ENCODE measurements at regions not wholly inside any gene's neighbourhood (a gene's known extent, or its start where the extent isn't known, plus 50 kb on each side); places are given as distances from the start of the nearest gene placed in this dataset.

DNA sequence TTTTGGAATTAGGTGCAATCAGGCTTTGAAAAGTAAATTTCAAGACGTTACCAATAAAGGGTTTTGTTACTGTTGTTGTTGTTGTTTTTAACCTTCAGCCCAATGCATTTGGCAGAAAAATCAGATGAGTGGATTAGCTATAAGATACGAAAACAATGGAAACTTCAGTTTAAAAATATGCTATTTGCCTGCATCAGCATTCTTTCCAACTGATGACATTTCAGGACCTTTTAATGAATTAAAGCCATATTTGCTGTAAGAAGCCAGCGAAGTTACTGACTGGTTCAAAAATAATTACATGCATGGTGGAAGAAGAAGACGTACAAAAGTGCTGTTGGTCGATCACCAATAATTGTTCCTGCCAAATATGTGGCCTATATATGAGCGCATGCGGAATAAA is 639.3 kb upstream of the SOX11 start:
- H3K4me1 ChIP-seq: no peaks in the 10 kb centered on the region
- no peaks in the 10 kb centered on the region for H3K9me3 ChIP-seq
- 88 to 90% methylated on average over 7 of the region's 7 CpGs for WGBS, 2 donors
- H3K27me3 ChIP-seq: no peaks in the 10 kb centered on the region
- TF ChIP-seq, protein P1, sequence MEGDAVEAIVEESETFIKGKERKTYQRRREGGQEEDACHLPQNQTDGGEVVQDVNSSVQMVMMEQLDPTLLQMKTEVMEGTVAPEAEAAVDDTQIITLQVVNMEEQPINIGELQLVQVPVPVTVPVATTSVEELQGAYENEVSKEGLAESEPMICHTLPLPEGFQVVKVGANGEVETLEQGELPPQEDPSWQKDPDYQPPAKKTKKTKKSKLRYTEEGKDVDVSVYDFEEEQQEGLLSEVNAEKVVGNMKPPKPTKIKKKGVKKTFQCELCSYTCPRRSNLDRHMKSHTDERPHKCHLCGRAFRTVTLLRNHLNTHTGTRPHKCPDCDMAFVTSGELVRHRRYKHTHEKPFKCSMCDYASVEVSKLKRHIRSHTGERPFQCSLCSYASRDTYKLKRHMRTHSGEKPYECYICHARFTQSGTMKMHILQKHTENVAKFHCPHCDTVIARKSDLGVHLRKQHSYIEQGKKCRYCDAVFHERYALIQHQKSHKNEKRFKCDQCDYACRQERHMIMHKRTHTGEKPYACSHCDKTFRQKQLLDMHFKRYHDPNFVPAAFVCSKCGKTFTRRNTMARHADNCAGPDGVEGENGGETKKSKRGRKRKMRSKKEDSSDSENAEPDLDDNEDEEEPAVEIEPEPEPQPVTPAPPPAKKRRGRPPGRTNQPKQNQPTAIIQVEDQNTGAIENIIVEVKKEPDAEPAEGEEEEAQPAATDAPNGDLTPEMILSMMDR (IDR thresholded peaks at IDR 0.05): no peak
- no peak for TF ChIP-seq POLR2A (IDR thresholded peaks at IDR 0.05)
- no peak for DNase-seq
- no peaks in the 10 kb centered on the region for H3K36me3 ChIP-seq
- H3K4me3 ChIP-seq (replicated peaks in 1 of 3): no peak overlapping the region
- no peak overlapping the region for H3K27ac ChIP-seq
- intact Hi-C loops (cut with DNase I): no loop called here

- intact Hi-C loops (cut with DNase I): no loop called here
- 62 to 63% methylated on average over 6 of the region's 6 CpGs for WGBS, 2 donors
- H3K4me3 ChIP-seq (replicated peaks in 1 of 3): no peak overlapping the region
- H3K27ac ChIP-seq: no peak overlapping the region
- DNase-seq: no peak
- no peaks in the 10 kb centered on the region for H3K27me3 ChIP-seq
- H3K9me3 ChIP-seq: no peaks in the 10 kb centered on the region
- H3K36me3 ChIP-seq: no peaks in the 10 kb centered on the region
- no peak for TF ChIP-seq POLR2A (IDR thresholded peaks at IDR 0.05)
- TF ChIP-seq, protein P1 (IDR thresholded peaks at IDR 0.05): no peak
- H3K4me1 ChIP-seq: no peaks in the 10 kb centered on the region
Observed at GRCh38 chr2:5057891-5058351, 634.3 kb upstream of the SOX11 start.

GRCh38 chr2:5060956-5061355 is 631.2 kb upstream of the SOX11 start:
- H3K9me3 ChIP-seq: no peaks in the 10 kb centered on the region
- no peaks in the 10 kb centered on the region for H3K36me3 ChIP-seq
- H3K4me3 ChIP-seq (replicated peaks in 1 of 3): no peak overlapping the region
- H3K27ac ChIP-seq: no peak overlapping the region
- DNase-seq: no peak
- WGBS, 2 donors: 93 to 94% methylated on average over 1 of the region's 1 CpG
- no peaks in the 10 kb centered on the region for H3K4me1 ChIP-seq
- H3K27me3 ChIP-seq: no peaks in the 10 kb centered on the region
- TF ChIP-seq POLR2A (IDR thresholded peaks at IDR 0.05): no peak
- TF ChIP-seq, protein P1 (IDR thresholded peaks at IDR 0.05): no peak
- intact Hi-C loops (cut with DNase I): no loop called here

DNA sequence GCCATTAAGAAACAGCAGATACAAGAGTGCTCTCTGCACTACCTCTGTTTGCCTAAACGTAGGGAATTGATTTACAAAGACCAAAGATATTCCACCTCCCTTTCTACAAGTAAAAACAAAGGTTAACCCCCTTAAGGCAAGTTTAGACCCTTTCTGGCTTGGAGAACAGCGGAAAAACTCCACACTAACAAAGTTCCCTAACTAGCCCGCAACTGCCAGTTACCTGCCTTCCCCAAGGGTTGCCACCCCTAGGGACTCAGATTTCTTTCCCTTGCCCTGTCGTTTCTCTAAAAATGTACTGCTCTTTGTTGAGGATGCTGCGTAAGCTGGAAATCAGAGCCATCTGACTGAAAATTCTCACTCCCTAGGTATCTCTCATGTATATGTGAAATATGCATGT is 627.5 kb upstream of the SOX11 start:
- WGBS, 2 donors: 71 to 72% methylated on average over 5 of the region's 5 CpGs
- DNase-seq: no peak
- H3K36me3 ChIP-seq: no peaks in the 10 kb centered on the region
- TF ChIP-seq, protein P1 (IDR thresholded peaks at IDR 0.05): no peak
- no peak for TF ChIP-seq POLR2A (IDR thresholded peaks at IDR 0.05)
- H3K4me3 ChIP-seq (replicated peaks in 1 of 3): no peak overlapping the region
- no peaks in the 10 kb centered on the region for H3K9me3 ChIP-seq
- peaks cover 3 to 4% of the 10 kb centered on the region in 2 donors for H3K4me1 ChIP-seq
- intact Hi-C loops (cut with DNase I): no loop called here
- no peaks in the 10 kb centered on the region for H3K27me3 ChIP-seq
- no peak overlapping the region for H3K27ac ChIP-seq

- no peaks in the 10 kb centered on the region for H3K27me3 ChIP-seq
- H3K36me3 ChIP-seq: no peaks in the 10 kb centered on the region
- no peak overlapping the region for H3K4me3 ChIP-seq (replicated peaks in 1 of 3)
- 94% methylated on average over 4 of the region's 4 CpGs for WGBS, 2 donors
- H3K4me1 ChIP-seq: peaks cover 5 to 8% of the 10 kb centered on the region in 2 donors
- H3K27ac ChIP-seq: no peak overlapping the region
- no peak for TF ChIP-seq POLR2A (IDR thresholded peaks at IDR 0.05)
- TF ChIP-seq, protein P1 (IDR thresholded peaks at IDR 0.05): no peak
- intact Hi-C loops (cut with DNase I): no loop called here
- no peaks in the 10 kb centered on the region for H3K9me3 ChIP-seq
- DNase-seq: no peak
Observed at GRCh38 chr2:5067816-5068215, 624.4 kb upstream of the SOX11 start.

Data from thyroid gland (tissue), 4 donors.